ENCODE measurements at regions not wholly inside any gene's neighbourhood (a gene's known extent, or its start where the extent isn't known, plus 50 kb on each side); places are given as distances from the start of the nearest gene placed in this dataset.
"Not testable (repeated sequence)": the region's sequence is repeated elsewhere in the genome, so short reads cannot be mapped to it uniquely, and the experiment has no call there.

DNA sequence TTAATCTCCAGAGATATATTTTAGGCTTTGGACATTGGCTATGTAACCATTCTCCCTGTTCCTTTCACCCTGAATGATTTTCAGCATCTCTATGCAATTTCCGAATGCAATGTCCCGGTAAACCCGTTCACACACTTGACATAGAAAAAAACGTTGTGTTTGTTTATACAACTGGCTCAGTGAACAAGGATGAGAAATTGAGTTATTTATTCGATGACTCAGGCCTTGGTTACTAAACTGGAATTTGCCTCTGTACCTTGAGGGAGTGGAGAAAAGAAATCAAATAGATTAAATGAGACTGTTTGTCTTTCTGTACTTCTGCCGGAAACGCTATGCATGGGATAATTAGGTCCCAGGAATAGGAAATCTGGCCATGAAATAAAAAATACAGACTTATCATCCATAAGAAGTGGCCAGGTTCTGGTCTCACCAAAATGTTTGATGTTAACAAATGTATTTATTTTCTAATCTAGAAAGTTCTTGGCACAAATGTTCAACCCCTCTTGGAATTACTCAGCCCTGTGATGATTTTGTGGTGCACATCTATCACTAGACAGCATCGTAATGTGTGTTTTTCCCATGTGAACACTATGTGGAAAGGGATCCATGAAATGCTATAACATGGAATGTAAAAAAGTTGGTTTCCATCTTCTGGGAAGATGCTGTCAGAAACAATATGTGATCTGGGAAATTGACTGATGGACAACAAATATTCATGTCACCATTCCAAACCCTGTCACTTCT is 253.9 kb downstream of the DUSP10 start:
- no peak for DNase-seq

- no peak for DNase-seq
Observed at GRCh38 chr1:221488550-221488949, 253.3 kb downstream of the DUSP10 start.

DNA sequence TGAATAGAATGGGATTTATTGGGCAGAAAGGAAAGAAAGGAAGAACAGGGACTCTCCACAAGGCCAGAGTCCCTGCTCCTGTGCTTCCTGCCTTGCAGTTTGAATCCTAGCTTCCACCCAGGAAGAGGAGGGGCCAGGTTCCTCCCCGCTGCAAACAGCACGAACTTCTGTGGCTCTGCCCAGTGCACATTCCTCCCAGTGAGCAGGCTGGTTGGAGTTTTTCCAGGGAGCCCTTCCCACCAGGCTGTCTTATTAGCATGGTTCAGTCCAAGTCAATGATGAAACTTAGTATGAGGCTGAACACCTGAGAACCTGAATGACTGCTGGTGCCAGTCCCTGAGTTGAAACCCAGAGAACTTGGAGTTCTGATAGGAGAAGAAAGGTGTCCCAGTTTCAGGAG is 247.2 kb downstream of the DUSP10 start:
- no peak for DNase-seq

- DNase-seq = no peak
Observed at GRCh38 chr1:221497046-221497445, 244.8 kb downstream of the DUSP10 start.

- no peak for DNase-seq
Observed at GRCh38 chr1:221503268-221503667, 238.6 kb downstream of the DUSP10 start.

DNA sequence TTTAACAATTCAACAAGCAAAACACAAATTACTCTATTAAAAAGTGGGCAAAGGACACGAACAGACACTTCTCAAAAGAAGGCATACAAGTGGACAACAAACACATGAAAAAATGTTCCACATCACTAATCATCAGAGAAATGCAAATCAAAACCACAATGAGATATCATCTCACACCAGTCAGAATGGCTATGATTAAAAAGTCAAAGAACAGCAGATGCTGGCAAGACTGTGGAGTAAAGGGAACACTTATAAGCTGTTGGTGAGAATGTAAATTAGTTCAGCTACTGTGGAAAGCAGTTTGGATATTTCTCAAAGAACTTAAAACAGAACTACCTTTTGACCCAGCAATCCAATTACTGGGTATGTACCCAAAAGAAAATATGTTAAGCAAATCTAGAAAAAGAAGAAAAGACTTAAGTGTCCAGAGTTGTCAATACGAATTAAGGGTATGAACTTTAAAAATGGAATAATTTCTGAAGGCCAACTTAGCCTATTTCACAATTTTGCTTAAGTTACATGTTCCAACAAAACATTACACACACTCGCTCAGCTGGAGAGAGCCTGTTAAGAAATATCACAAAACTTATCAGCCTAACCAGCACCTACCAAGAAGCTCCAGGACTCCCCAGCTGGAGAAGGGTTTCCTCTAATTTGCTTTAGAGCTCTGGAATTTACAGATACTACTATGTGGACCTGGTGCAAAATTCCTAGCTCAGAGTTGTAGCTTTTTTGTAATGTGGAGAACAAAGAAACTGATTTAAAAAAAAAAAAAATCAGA is 232.1 kb downstream of the DUSP10 start:
- DNase-seq = no peak

DNA sequence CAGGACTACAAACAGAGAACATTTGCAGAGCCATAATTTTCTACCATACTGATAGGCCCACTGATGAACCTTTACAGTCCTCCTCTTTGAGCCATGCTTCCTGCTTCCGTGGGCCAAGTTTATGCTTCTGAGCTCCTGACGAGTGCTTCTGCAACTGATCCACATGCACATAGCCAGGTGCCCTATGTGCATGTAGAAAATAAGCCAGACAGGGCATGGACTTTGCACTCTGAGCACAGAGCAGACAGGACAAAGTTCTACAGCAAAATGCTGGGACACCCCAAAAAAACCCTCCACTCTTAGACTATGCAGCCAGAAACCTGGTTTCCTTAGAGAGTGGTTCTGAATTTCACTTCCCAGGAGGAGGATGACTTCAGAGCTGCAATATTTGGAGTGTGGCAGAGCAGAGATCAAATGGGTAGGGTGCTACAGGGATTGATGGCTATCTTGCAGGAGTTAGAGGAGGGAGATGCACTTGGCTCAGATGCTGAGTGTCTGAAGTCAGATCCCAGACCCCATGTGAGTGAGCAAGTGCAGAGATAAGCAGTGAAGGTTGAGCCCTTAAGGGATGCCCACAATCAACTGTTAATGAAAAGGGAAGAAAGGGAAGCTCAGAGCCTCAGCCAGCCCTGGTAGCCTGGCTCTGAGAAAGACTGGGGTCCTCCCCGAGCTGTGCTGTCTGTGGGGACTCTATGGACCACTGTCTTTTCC is 230.9 kb downstream of the DUSP10 start:
- no peak for DNase-seq

- DNase-seq = no peak
Observed at GRCh38 chr1:221511797-221512196, 230.1 kb downstream of the DUSP10 start.

DNA sequence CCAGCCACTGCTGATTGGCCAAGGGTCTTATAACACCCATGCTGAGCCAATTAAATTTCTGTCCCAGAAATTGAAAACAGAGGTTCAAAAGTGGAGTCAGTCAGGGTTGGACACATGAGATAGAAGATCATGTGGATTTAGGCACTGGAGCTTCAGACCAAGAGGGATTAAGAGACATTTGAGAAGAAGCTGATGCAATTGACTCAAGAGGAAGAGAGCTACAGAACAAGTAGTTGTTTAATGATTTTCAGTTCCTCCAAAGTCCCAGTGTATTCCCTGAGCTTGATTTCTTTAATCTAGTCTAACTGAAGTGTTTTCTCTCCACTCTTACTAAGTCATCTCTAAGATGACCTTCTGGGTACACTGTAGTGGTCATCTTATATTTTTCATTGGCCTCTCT is 227.1 kb downstream of the DUSP10 start:
- DNase-seq = no peak

GRCh38 chr1:221515496-221515895 is 226.4 kb downstream of the DUSP10 start:
- DNase-seq = no peak

DNA sequence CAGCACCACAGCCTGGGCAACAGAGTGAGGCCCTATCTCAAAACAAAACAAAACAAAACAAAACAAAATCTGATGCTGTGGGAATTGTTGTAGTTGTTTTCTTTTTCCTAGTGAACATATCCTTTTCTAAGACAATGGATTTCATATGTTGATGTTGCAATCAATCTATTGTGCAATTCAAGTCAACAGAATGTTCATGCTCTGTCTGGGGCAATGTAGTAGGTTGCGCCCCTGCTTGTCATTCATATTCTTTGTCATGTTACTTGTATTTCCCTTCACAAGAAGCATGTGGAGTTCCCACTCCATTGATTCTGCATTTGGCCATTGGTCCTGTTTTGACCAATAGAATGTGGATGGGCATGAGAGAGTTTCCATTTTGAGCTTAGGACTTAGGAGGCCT is 223.9 kb downstream of the DUSP10 start:
- no peak for DNase-seq

DNA sequence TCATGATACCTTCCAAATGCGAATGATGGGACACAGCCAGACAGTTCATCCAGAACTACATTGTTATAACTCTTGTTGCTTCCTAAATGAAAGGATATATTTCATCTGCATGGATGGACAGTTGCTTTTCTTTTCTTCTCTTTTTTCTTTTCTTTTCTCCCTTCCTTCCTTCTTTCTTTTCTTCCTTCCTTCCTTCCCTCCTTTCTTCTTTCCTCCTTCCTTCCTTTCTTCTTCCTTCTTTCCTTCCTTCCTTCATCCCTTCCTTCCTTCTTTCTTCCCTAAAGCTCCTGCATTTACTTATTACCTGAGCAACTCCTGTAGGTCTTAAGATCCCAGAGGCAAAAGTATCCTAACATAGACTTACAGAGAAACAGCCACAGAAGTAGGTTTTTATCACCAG is 221.6 kb downstream of the DUSP10 start:
- DNase-seq = no peak

DNA sequence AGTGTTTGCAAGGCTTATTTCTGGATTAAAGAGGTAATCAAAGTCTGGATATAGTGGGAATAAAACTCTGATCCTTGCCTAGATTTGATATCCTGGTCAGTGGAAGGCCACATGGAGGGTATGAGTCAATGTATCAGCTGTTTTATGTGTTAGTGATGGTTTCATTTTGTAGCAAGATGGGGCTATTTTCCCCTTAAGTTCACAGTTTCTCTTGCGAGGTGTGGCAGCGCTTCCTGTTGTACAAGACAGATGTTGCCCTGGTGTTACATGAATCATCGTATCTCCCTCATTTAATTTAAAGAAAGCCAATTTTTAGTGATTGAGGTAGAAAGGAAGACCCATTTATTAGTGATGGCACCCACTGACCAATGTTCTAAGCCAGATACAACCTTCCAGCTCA is 220.2 kb downstream of the DUSP10 start:
- DNase-seq = no peak

GRCh38 chr1:221522529-221522940 is 219.4 kb downstream of the DUSP10 start:
- DNase-seq = no peak

GRCh38 chr1:221525749-221526148 is 216.1 kb downstream of the DUSP10 start:
- DNase-seq = no peak

DNA sequence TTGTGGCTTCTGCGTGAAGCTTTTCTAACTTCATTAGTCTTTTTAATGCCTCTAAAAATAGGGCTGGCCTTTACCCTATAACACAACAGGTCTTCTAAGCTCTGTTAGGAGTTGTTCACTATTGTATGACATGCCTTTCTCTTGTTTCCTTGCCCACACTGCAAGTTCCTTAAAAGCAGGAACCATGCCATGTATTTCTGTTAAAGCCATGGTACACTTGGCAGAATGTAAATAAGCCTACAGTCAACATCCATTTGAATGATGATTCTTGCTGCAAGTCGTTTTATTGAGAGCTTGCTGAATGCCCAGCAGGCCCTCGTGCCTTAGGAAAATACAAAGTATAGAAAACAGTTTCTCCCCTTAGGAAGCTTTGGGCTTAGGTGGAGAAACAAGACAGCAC is 214.6 kb downstream of the DUSP10 start:
- no peak for DNase-seq

- no peak for DNase-seq
Observed at GRCh38 chr1:221527886-221528624, 213.8 kb downstream of the DUSP10 start.

DNA sequence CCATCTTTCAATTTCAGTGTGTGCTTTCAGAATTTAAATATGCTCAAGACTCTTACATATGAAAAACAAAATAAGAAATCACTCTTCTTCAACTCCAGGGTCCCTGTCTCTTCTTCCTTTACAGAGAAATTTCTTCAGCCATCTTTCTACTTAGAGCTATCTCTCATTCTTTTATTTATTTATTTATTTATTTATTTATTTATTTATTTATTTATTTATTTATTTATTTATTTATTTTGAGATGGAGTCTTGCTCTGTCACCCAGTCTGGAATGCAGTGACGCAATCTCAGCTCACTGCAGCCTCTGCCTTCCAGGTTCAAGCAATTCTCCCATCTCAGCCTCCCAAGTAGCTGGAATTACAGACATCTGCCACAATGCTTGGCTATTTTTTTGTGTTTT is 211.7 kb downstream of the DUSP10 start:
- not testable (repeated sequence) for DNase-seq

- no peak for DNase-seq
Observed at GRCh38 chr1:221530791-221531190, 211.1 kb downstream of the DUSP10 start.

GRCh38 chr1:221532071-221532773 is 209.7 kb downstream of the DUSP10 start:
- DNase-seq = no peak

GRCh38 chr1:221541296-221541695 is 200.6 kb downstream of the DUSP10 start:
- no peak for DNase-seq

DNA sequence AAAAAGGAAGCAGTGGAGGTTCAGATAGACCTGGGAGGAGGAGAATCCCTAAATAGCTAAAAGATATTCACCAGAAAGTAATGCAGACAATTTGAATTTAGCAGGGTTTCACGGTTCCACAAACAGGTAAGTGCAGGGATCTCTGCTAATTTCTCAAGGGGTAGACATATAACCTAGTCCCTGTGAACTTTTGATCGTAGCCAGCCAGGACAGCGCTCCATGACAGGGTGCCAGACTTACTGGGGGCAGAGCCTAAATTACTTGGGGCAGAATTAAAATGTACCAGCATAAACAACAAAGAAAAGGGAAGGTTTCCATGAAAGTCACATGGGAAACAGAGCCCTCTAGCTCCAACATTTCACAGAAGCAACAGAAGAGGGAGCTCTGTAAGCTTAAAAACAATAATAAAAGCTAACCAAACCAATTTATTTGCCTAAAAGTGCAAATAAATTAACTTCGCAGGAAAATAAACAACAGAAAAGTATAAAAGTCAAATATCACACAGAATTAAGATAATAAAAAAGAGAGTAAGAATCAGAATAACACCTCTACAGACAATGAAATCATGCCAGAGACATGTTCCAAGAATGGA is 198.3 kb downstream of the DUSP10 start:
- no peak for DNase-seq
